Muscle layer of colon (tissue), 2 donors: ENCODE measurements at regions not wholly inside any gene's neighbourhood (a gene's known extent, or its start where the extent isn't known, plus 50 kb on each side); places are given as distances from the start of the nearest gene placed in this dataset.

Experiments
- H3K27ac ChIP-seq: one replicate; pipeline ENCODE4 v1.7.0; 2013; ENCODE audit warnings: low read depth, mild to moderate bottlenecking, low read length, moderate library complexity
- H3K27me3 ChIP-seq, 2 donors: one replicate each; pipeline ENCODE4 v1.7.0; 2013; ENCODE audit warnings: low read length in 2 of 2, mild to moderate bottlenecking in 2 of 2; ENCODE audit not compliant: insufficient read depth in 2 of 2, control insufficient read depth in 1 of 2
- H3K36me3 ChIP-seq: one replicate; pipeline ENCODE4 v1.7.0; 2013; ENCODE audit warnings: mild to moderate bottlenecking, low read length; ENCODE audit not compliant: insufficient read depth
- H3K4me1 ChIP-seq: one replicate; pipeline ENCODE4 v1.7.0; 2013; ENCODE audit warnings: mild to moderate bottlenecking, low read length; ENCODE audit not compliant: insufficient read depth
- H3K4me3 ChIP-seq, 2 donors: one replicate each; pipeline ENCODE4 v1.7.0; 2013; ENCODE audit warnings: low read length in 2 of 2, low read depth in 1 of 2, mild to moderate bottlenecking in 1 of 2, moderate library complexity in 1 of 2
- H3K9ac ChIP-seq: one replicate; pipeline ENCODE4 v1.7.0; 2013; ENCODE audit warnings: low read length
- H3K9me3 ChIP-seq: one replicate; pipeline ENCODE4 v1.7.0; 2013; ENCODE audit warnings: mild to moderate bottlenecking, low read length
- donor health status: abdominal sarcoma.
- donor health status: Adenocarcinoma of cecum.

GRCh38 chr13:67623630-67624029 is 393.5 kb upstream of the PCDH9 start:
- H3K27me3 ChIP-seq, result no peaks in the 10 kb centered on the region
- no peak overlapping the region for H3K27ac ChIP-seq
- H3K9ac ChIP-seq, result no peak overlapping the region
- no peaks in the 10 kb centered on the region for H3K9me3 ChIP-seq
- H3K36me3 ChIP-seq, result no peaks in the 10 kb centered on the region
- no peaks in the 10 kb centered on the region for H3K4me1 ChIP-seq
- H3K4me3 ChIP-seq, result no peak overlapping the region

- Histone ChIP-seq H3K36me3 (no peaks in the 10 kb centered on the region), H3K27ac (no peak overlapping the region), H3K4me1 (no peaks in the 10 kb centered on the region), H3K4me3 (no peak overlapping the region), H3K27me3 (no peaks in the 10 kb centered on the region), H3K9ac (no peak overlapping the region), H3K9me3 (no peaks in the 10 kb centered on the region)
These were observed 390.5 kb upstream of the PCDH9 start for GRCh38 chr13:67620665-67621064.

GRCh38 chr13:67619995-67620380 is 389.9 kb upstream of the PCDH9 start:
- H3K27me3 ChIP-seq, result no peaks in the 10 kb centered on the region
- H3K9me3 ChIP-seq, result no peaks in the 10 kb centered on the region
- H3K4me3 ChIP-seq, result no peak overlapping the region
- H3K27ac ChIP-seq, result no peak overlapping the region
- no peaks in the 10 kb centered on the region for H3K36me3 ChIP-seq
- no peaks in the 10 kb centered on the region for H3K4me1 ChIP-seq
- no peak overlapping the region for H3K9ac ChIP-seq

- no peaks in the 10 kb centered on the region for H3K36me3 ChIP-seq
- no peaks in the 10 kb centered on the region for H3K27me3 ChIP-seq
- no peak overlapping the region for H3K27ac ChIP-seq
- H3K4me1 ChIP-seq, result no peaks in the 10 kb centered on the region
- no peak overlapping the region for H3K4me3 ChIP-seq
- no peaks in the 10 kb centered on the region for H3K9me3 ChIP-seq
- H3K9ac ChIP-seq, result no peak overlapping the region
These were observed 389.3 kb upstream of the PCDH9 start for GRCh38 chr13:67619351-67619994.

- Histone ChIP-seq H3K4me1 (no peaks in the 10 kb centered on the region), H3K9me3 (no peaks in the 10 kb centered on the region), H3K4me3 (no peak overlapping the region), H3K9ac (no peak overlapping the region), H3K27ac (no peak overlapping the region), H3K27me3 (no peaks in the 10 kb centered on the region), H3K36me3 (no peaks in the 10 kb centered on the region)
These were observed 384.4 kb upstream of the PCDH9 start for GRCh38 chr13:67614579-67614978.

- Histone ChIP-seq H3K9ac (no peak overlapping the region), H3K27ac (no peak overlapping the region), H3K4me3 (no peak overlapping the region), H3K4me1 (no peaks in the 10 kb centered on the region), H3K27me3 (no peaks in the 10 kb centered on the region), H3K36me3 (no peaks in the 10 kb centered on the region), H3K9me3 (no peaks in the 10 kb centered on the region)
These were observed 383.9 kb upstream of the PCDH9 start for GRCh38 chr13:67614013-67614412.

- Histone ChIP-seq H3K9me3 (no peaks in the 10 kb centered on the region), H3K36me3 (no peaks in the 10 kb centered on the region), H3K27me3 (no peaks in the 10 kb centered on the region), H3K4me1 (no peaks in the 10 kb centered on the region), H3K9ac (no peak overlapping the region), H3K27ac (no peak overlapping the region), H3K4me3 (no peak overlapping the region)
These were observed 358.5 kb upstream of the PCDH9 start for GRCh38 chr13:67588607-67589006.

GRCh38 chr13:67577361-67577760 is 347.2 kb upstream of the PCDH9 start:
- H3K4me1 ChIP-seq, result no peaks in the 10 kb centered on the region
- H3K27ac ChIP-seq, result no peak overlapping the region
- H3K9me3 ChIP-seq, result no peaks in the 10 kb centered on the region
- no peaks in the 10 kb centered on the region for H3K36me3 ChIP-seq
- no peaks in the 10 kb centered on the region for H3K27me3 ChIP-seq
- H3K4me3 ChIP-seq, result no peak overlapping the region
- H3K9ac ChIP-seq, result no peak overlapping the region

GRCh38 chr13:67574320-67575233 is 344.4 kb upstream of the PCDH9 start:
- Histone ChIP-seq H3K4me1 (no peaks in the 10 kb centered on the region), H3K27ac (no peak overlapping the region), H3K9me3 (no peaks in the 10 kb centered on the region), H3K4me3 (no peak overlapping the region), H3K36me3 (no peaks in the 10 kb centered on the region), H3K27me3 (no peaks in the 10 kb centered on the region), H3K9ac (no peak overlapping the region)

GRCh38 chr13:67568205-67568604 is 338.1 kb upstream of the PCDH9 start:
- Histone ChIP-seq H3K9ac (no peak overlapping the region), H3K9me3 (no peaks in the 10 kb centered on the region), H3K4me1 (no peaks in the 10 kb centered on the region), H3K36me3 (no peaks in the 10 kb centered on the region), H3K27ac (no peak overlapping the region), H3K27me3 (no peaks in the 10 kb centered on the region), H3K4me3 (no peak overlapping the region)

GRCh38 chr13:67557642-67558241 is 327.6 kb upstream of the PCDH9 start:
- H3K36me3 ChIP-seq, result no peaks in the 10 kb centered on the region
- no peak overlapping the region for H3K4me3 ChIP-seq
- no peak overlapping the region for H3K27ac ChIP-seq
- no peaks in the 10 kb centered on the region for H3K4me1 ChIP-seq
- no peak overlapping the region for H3K9ac ChIP-seq
- no peaks in the 10 kb centered on the region for H3K27me3 ChIP-seq
- no peaks in the 10 kb centered on the region for H3K9me3 ChIP-seq
